Right lobe of liver (tissue), 6 donors: ENCODE measurements at regions not wholly inside any gene's neighbourhood (a gene's known extent, or its start where the extent isn't known, plus 50 kb on each side); places are given as distances from the start of the nearest gene placed in this dataset.

Experiments
- ATAC-seq, 4 donors: fragments of 200-7000 bp; cut with Tn5 transposase; one replicate each; pipeline ENCODE4 v1.9.1; 2020; ENCODE audit warnings: mild to moderate bottlenecking in 4 of 4, moderate library complexity in 4 of 4
- DNase-seq, 3 donors: peaks; one replicate each; pipeline ENCODE4 v3.0.0-alpha.2; 2020
- H3K27ac ChIP-seq, 3 donors: fragments of 200-600 bp; one replicate each; pipeline ENCODE4 v1.8.0; 2022
- H3K27me3 ChIP-seq, 2 donors: fragments of 200-600 bp; one replicate each; pipeline ENCODE4 v1.8.0; 2022
- H3K36me3 ChIP-seq, 4 donors: fragments of 200-600 bp; sonication (generic) in 1 of 4; one replicate each; pipeline versions ENCODE4 v1.5.1 to v1.8.0; 2017 to 2022; ENCODE audit warnings: control low read depth in 1 of 4
- H3K4me1 ChIP-seq, 4 donors: fragments of 200-600 bp; sonication (generic) in 1 of 4; one replicate each; pipeline versions ENCODE4 v1.5.1 to v1.8.0; 2017 to 2022; ENCODE audit warnings: control low read depth in 1 of 4
- H3K4me3 ChIP-seq, 3 donors: fragments of 200-600 bp; one replicate each; pipeline ENCODE4 v1.8.0; 2022
- H3K9me3 ChIP-seq, 4 donors: fragments of 200-600 bp; sonication (generic) in 1 of 4; one replicate each; pipeline versions ENCODE4 v1.5.1 to v1.8.0; 2017 to 2022; ENCODE audit warnings: control low read depth in 1 of 4
- CTCF ChIP-seq, 4 donors: fragments of 200-600 bp in 3 of 4; fragments of 450-650 bp in 1 of 4; IDR thresholded peaks; one replicate each; pipeline versions ENCODE4 v1.5.1 to v1.8.0; 2016 to 2022; ENCODE audit warnings: antibody characterized with exemption in 4 of 4, mild to moderate bottlenecking in 2 of 4
- POLR2A ChIP-seq: fragments of 450-650 bp; IDR thresholded peaks from one replicate; pipeline ENCODE4 v1.6.1; 2017; ENCODE audit warnings: antibody characterized with exemption, mild to moderate bottlenecking
- WGBS: methylation state at CpG from one replicate; pipeline ENCODE4 v1.1.6; 2018; ENCODE audit warnings: low coverage, low lambda C conversion rate; ENCODE audit not compliant: insufficient coverage; ENCODE audit errors: missing lambda C conversion rate; 5-methylcytosine and 5-hydroxymethylcytosine counted together
- intact Hi-C, 2 donors: fragments of 100-400 bp; cut with DNase I; formaldehyde crosslinking; loops; one replicate each; pipeline versions ENCODE4 v1.11.2 to v1.14.1; 2022
- donor health status: DM: no; HTN: yes; CAD: no.
- donor health status: DM: no; HTN: no; CAD: no.
- donor health status: DM: no; HTN: no; CAD: no.
- donor health status: DM: no; HTN: yes; CAD: no.
- donor health status: DM: no; HTN: yes; CAD: no.

GRCh38 chr4:56240554-56241174 is 146.6 kb downstream of the AASDH start:
- intact Hi-C loops: no loop called here
- ATAC-seq: no peak
- no peak for DNase-seq
- H3K27me3 ChIP-seq: no peaks in the 10 kb centered on the region
- WGBS: 75% methylated on average over 7 of the region's 7 CpGs
- no peak overlapping the region for H3K27ac ChIP-seq
- no peak overlapping the region for H3K4me3 ChIP-seq
- H3K9me3 ChIP-seq: no peaks in the 10 kb centered on the region
- TF ChIP-seq CTCF (IDR thresholded peaks at IDR 0.05): no peak
- no peak for TF ChIP-seq POLR2A
- H3K36me3 ChIP-seq: no peaks in the 10 kb centered on the region
- no peaks in the 10 kb centered on the region for H3K4me1 ChIP-seq

- Histone ChIP-seq H3K4me3 (no peak overlapping the region), H3K36me3 (no peaks in the 10 kb centered on the region), H3K27ac (no peak overlapping the region), H3K27me3 (no peaks in the 10 kb centered on the region), H3K9me3 (no peaks in the 10 kb centered on the region), H3K4me1 (no peaks in the 10 kb centered on the region)
- DNase-seq (no peak), ATAC-seq (no peak)
- TF ChIP-seq POLR2A: no peak
- TF ChIP-seq CTCF (IDR thresholded peaks at IDR 0.05): no peak
- intact Hi-C loops: no loop called here
- 82% methylated on average over 3 of the region's 3 CpGs for WGBS
These were observed 149.0 kb downstream of the AASDH start for GRCh38 chr4:56238251-56238650.

- Histone ChIP-seq H3K4me3 (no peak overlapping the region), H3K27ac (no peak overlapping the region), H3K4me1 (no peaks in the 10 kb centered on the region), H3K9me3 (no peaks in the 10 kb centered on the region), H3K27me3 (no peaks in the 10 kb centered on the region), H3K36me3 (no peaks in the 10 kb centered on the region)
- no peak for DNase-seq
- ATAC-seq: no peak
- TF ChIP-seq POLR2A (no peak), CTCF (IDR thresholded peaks at IDR 0.05) (no peak)
- intact Hi-C loops: no loop called here
- 71% methylated on average over 2 of the region's 4 CpGs for WGBS
These were observed 151.6 kb downstream of the AASDH start for GRCh38 chr4:56235725-56236124.

- TF ChIP-seq POLR2A (no peak), CTCF (IDR thresholded peaks at IDR 0.05) (no peak)
- H3K27me3 ChIP-seq: no peaks in the 10 kb centered on the region
- no peaks in the 10 kb centered on the region for H3K4me1 ChIP-seq
- H3K27ac ChIP-seq: no peak overlapping the region
- 70% methylated on average over 3 of the region's 3 CpGs for WGBS
- H3K36me3 ChIP-seq: no peaks in the 10 kb centered on the region
- intact Hi-C loops: no loop called here
- no peak for DNase-seq
- no peak overlapping the region for H3K4me3 ChIP-seq
- ATAC-seq: no peak
- no peaks in the 10 kb centered on the region for H3K9me3 ChIP-seq
These were observed 152.3 kb downstream of the AASDH start for GRCh38 chr4:56235011-56235410.

GRCh38 chr4:56234098-56234497 is 153.2 kb downstream of the AASDH start:
- DNase-seq: no peak
- H3K27me3 ChIP-seq: no peaks in the 10 kb centered on the region
- TF ChIP-seq CTCF (IDR thresholded peaks at IDR 0.05) (no peak), POLR2A (no peak)
- no peaks in the 10 kb centered on the region for H3K36me3 ChIP-seq
- no peak overlapping the region for H3K27ac ChIP-seq
- intact Hi-C loops: no loop called here
- H3K4me3 ChIP-seq: no peak overlapping the region
- H3K9me3 ChIP-seq: no peaks in the 10 kb centered on the region
- WGBS: 75% methylated on average over 1 of the region's 1 CpG
- no peak for ATAC-seq
- no peaks in the 10 kb centered on the region for H3K4me1 ChIP-seq
